Caki2 (cell line): ENCODE measurements at regions not wholly inside any gene's neighbourhood (a gene's known extent, or its start where the extent isn't known, plus 50 kb on each side); places are given as distances from the start of the nearest gene placed in this dataset.

Experiments used
- DNase-seq: peaks from one replicate; pipeline ENCODE4 v3.0.0-alpha.2; 2015; ENCODE audit warnings: low read depth
- in situ Hi-C: cut with HindIII; loops from 2 replicates; pipeline ENCODE4 v1.10.0; 2016; ENCODE audit warnings: low sequenced_read_pairs, low pct_unique_long_range_greater_than_20kb, mixed read lengths

DNA sequence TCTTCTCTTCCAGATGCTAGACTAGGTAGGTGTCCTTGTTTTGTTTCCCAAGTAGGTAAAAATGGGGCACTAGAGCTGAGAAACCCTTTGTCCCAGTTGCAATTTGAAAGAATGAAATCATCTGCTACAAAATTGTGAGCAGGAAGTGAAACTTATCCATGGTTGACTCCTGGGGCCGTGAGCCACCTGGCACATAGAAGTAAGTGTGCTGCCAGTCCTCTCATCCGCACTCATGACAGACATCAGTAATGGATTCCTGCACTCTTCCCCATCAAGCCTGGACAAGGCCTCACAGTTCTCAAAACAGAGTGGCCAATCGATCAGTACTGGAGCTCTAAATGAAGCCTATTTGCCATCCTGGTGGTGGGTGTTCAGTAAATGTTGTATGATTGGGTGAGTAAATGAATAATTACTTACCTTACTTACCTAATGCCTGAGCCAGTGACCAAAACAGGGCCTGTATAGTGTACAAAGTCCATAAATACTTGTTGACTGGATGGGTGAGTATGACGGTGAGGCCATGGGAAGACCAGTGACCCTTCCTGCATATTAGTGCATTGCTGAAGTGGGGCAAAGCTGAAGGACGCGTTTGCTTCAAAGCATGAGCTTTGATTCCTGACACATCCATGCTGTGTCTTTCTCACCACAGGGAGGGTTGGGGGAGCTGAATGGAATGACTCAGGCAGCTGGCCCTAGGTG, 68.9 kb upstream of the HEPHL1 start:
- DNase-seq = no peak
- in situ Hi-C loops = no loop called here

DNA sequence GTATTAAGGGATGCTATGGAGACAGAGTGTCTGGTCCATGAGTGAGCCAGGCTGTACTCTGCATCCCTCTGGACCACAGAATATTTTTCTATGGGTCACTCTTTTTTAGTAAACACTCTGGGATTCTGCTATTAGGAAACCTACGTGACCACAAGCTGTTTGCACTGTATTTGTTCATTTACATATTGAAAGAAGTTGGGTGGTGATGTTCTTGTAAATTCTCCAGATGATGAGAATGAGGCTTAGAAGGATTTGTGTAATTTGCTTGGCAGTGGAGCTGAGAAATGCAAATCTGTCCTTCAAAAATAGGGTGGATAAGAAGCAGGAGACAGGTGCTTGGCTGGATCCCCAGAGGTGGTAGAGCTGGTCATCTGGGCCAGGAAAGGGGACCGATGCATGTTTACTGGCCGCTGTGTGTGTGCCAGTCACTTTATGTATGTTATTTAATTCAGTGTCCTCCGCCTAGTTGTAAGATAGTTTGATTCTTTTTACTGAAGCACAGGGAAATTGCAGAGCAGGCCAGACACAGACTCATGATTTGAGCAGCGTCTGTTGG, 63.7 kb upstream of the HEPHL1 start:
- DNase-seq = no peak
- in situ Hi-C loops = no loop called here

DNA sequence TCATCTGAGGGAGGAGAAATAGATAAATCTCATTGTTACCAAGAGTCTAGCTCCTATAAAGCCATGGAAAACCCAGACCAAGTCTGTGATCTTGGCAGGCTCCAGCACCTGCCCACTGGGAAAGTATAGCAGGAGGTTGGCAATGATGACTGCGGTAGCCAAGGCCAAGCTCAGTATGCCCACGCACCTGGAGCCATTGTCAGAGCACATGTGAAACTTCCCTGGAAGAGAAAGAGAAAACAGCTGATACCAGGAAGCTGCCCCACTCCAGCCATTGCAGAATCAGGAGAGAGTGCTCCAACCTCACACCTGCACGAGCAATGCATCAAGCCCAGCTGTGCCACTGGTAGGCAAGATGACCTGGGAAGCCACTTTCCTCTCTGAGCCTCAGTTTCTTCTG, 62.2 kb upstream of the HEPHL1 start:
- no peak for DNase-seq
- in situ Hi-C loops = no loop called here

DNA sequence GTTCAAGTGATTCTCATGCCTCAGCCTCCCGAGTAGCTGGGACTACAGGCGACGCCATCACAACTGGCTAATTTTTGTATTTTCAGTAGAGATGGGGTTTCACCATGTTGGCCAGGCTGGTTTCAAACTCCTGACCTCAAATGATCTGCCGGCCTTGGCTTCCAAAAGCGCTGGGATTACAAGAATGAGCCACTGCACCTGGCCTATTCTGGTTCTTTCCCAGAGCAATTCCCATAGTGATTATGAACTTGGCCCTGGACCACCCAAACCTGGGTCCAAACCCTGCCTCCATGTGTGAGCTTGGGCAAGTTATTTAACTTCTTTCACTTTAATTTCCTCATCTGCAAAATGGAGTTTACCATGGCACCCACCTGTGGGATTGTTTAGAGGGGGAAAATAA, 61.5 kb upstream of the HEPHL1 start:
- in situ Hi-C loops = no loop called here
- no peak for DNase-seq

DNA sequence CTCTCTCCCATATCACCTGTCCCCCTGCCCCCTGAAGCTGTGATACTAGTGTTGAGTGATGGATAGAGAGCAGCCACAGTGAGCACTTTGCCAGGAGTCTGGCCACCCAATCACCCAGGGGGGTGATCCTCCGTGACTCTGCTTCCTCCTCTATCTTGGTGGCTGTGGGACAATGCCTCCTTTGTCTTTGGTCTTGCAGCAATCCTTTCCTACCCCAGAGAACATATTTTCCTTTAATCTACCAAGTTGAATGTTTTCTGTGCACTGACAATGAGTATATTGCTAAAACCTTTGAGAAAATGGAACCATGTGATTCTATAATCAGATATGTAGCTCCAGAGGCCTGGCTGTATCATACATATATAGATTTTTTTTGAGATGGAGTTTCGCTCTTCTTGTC, 58.1 kb upstream of the HEPHL1 start:
- in situ Hi-C loops = no loop called here
- DNase-seq = no peak

DNA sequence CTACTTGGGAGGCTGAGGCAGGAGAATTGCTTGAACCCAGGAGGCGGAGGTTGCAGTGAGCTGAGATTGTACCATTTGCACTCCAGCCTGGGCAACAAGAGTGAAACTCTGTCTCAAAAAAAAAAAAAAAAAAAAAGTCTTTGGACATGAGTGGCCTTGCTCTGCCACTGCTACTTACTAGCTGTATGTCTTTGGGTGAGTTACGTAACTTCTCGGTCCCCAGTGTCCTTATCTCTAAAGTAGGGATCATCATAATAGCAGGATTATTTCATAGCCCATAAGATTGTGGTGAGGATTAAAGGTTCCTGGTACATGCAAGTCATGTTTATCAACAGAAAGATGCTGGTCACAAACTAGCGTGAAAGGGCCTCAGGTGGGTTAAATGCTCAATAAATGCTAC, 53.9 kb upstream of the HEPHL1 start:
- in situ Hi-C loops = no loop called here
- DNase-seq = no peak

DNA sequence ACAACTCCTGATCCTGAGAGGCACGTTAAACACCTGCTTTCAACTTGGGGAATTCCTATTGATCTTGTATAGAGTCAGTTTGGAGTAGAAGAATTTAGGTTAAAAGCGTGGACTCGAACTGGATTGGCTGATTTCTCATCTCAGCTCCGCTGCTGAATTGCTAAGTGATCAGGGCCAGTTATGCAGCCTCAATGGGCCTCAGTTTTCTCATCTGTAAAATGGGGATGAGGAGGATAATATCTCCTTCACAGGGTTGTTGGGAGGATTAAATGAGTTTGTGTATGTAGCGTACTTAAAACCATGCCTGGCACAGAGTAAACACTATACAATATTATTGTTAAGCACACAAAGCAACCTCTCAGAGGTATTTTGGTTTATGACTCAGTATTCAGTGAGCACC, 53.2 kb upstream of the HEPHL1 start:
- in situ Hi-C loops = no loop called here
- DNase-seq = no peak

DNA sequence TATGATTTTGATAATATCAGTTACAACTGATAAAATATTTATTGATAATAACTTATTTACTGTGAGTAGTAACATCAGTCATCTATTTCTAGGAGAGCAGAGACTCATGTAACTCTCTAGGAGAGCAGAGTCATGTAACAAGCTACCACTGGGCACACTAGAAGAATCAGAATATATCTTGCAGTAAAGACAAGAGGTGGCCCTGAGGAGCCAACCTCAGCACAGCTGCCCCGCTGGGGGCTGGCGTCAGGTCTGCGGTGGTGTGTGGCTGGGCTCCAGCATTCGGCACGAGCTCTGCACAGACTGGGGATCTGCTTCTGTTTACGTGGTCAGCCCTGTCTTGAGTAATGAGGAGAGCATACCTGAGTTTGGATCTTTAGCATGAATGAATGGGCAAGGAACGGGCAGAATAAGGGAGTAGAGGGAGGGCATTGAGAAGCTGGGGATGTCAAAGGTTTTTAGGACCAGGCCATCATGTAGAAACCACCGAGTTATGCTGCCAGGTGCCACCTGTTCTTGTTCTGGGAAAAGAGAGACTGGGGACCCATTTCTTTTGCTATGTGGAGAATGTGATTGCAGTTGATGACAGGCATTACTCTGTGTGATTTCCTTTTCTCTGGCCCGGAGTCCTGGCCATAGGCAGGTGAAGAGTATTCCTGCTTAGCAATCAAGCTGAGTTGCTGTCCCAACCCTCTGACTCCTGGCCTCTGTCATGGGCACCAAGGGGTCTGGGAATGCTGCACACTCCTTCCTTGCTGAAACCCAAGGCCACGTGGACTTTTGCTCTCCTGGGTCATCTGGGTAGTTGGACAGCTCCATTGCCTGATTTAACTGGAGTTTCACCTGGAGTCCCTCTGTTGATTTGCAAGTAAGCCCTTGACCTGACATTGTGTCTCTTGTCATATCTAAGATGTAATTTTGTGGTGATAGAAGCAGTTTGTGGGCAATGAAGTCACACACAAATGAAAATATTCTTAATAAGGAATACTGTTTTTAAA, 50.9 kb upstream of the HEPHL1 start:
- in situ Hi-C loops = no loop called here
- no peak for DNase-seq
